GM21360 (cell line): ENCODE measurements at regions not wholly inside any gene's neighbourhood (a gene's known extent, or its start where the extent isn't known, plus 50 kb on each side); places are given as distances from the start of the nearest gene placed in this dataset.

Source experiments
- ATAC-seq: cut with Tn5 transposase; IDR thresholded peaks from one replicate; pipeline ENCODE4 v1.9.1; 2021; ENCODE audit warnings: mild to moderate bottlenecking, moderate library complexity; ENCODE audit not compliant: unreplicated experiment

GRCh38 chr4:17187003-17187402 lies 288.6 kb upstream of the LDB2 start:
- ATAC-seq = no peak

GRCh38 chr4:17182888-17183287 lies 284.4 kb upstream of the LDB2 start:
- no peak for ATAC-seq

- no peak for ATAC-seq
Measured at GRCh38 chr4:17174751-17175150, 276.3 kb upstream of the LDB2 start.

GRCh38 chr4:17173300-17173699 lies 274.9 kb upstream of the LDB2 start:
- ATAC-seq = no peak

- ATAC-seq = no peak
Measured at GRCh38 chr4:17170131-17170530, 271.7 kb upstream of the LDB2 start.

- ATAC-seq = no peak
Measured at GRCh38 chr4:17169699-17170098, 271.3 kb upstream of the LDB2 start.

- ATAC-seq = no peak
Measured at GRCh38 chr4:17168571-17168970, 270.1 kb upstream of the LDB2 start.

GRCh38 chr4:17166954-17167353 lies 268.5 kb upstream of the LDB2 start:
- ATAC-seq = no peak

- no peak for ATAC-seq
Measured at GRCh38 chr4:17165286-17165685, 266.8 kb upstream of the LDB2 start.

GRCh38 chr4:17164666-17165065 lies 266.2 kb upstream of the LDB2 start:
- ATAC-seq = no peak

GRCh38 chr4:17163156-17163771 lies 264.8 kb upstream of the LDB2 start:
- no peak for ATAC-seq

GRCh38 chr4:17157304-17157703 lies 258.9 kb upstream of the LDB2 start:
- no peak for ATAC-seq

GRCh38 chr4:17155486-17155885 lies 257.0 kb upstream of the LDB2 start:
- no peak for ATAC-seq

GRCh38 chr4:17153572-17153971 lies 255.1 kb upstream of the LDB2 start:
- no peak for ATAC-seq

GRCh38 chr4:17152941-17153540 lies 254.6 kb upstream of the LDB2 start:
- no peak for ATAC-seq

- no peak for ATAC-seq
Measured at GRCh38 chr4:17142232-17142711, 243.8 kb upstream of the LDB2 start.

- no peak for ATAC-seq
Measured at GRCh38 chr4:17138847-17139246, 240.4 kb upstream of the LDB2 start.

- ATAC-seq = no peak
Measured at GRCh38 chr4:17134565-17134964, 236.1 kb upstream of the LDB2 start.

- ATAC-seq = no peak
Measured at GRCh38 chr4:17134100-17134499, 235.7 kb upstream of the LDB2 start.

GRCh38 chr4:17132226-17132625 lies 233.8 kb upstream of the LDB2 start:
- ATAC-seq = no peak

- no peak for ATAC-seq
Measured at GRCh38 chr4:17128268-17128667, 229.8 kb upstream of the LDB2 start.

GRCh38 chr4:17126321-17126966 lies 228.0 kb upstream of the LDB2 start:
- ATAC-seq = no peak
